WTC11 (cell line): ENCODE measurements at regions not wholly inside any gene's neighbourhood (a gene's known extent, or its start where the extent isn't known, plus 50 kb on each side); places are given as distances from the start of the nearest gene placed in this dataset.

Experiments
- AFF4 ChIP-seq: sonication (generic); formaldehyde crosslinking; IDR thresholded peaks from 2 replicates; pipeline ENCODE4 v1.8.1; 2023; ENCODE audit warnings: mild to moderate bottlenecking, missing genetic modification reagents, borderline replicate concordance
- ATF2 ChIP-seq: sonication (generic); formaldehyde crosslinking; IDR thresholded peaks from 2 replicates; pipeline ENCODE4 v1.8.1; 2022; ENCODE audit warnings: low read depth, missing genetic modification reagents, borderline replicate concordance
- CREB1 ChIP-seq: sonication (generic); formaldehyde crosslinking; IDR thresholded peaks from 2 replicates; pipeline ENCODE4 v1.8.0; 2023; ENCODE audit warnings: mild to moderate bottlenecking, missing genetic modification reagents
- CTCF ChIP-seq: fragments of 200-600 bp; IDR thresholded peaks from 2 replicates; pipeline ENCODE4 v1.8.0; 2022; ENCODE audit warnings: antibody characterized with exemption
- FOXK1 ChIP-seq: sonication (generic); formaldehyde crosslinking; IDR thresholded peaks from 2 replicates; pipeline ENCODE4 v1.8.0; 2022; ENCODE audit warnings: mild to moderate bottlenecking, moderate library complexity, missing genetic modification reagents
- MAX ChIP-seq: sonication (generic); formaldehyde crosslinking; IDR thresholded peaks from 2 replicates; pipeline ENCODE4 v1.8.0; 2022; ENCODE audit warnings: mild to moderate bottlenecking, missing genetic modification reagents
- MXD4 ChIP-seq: fragments of 250-450 bp; sonication (Bioruptor Pico); IDR thresholded peaks from 2 replicates; pipeline ENCODE4 v1.8.0; 2021; ENCODE audit warnings: mild to moderate bottlenecking, moderate library complexity, borderline replicate concordance
- NFYB ChIP-seq: sonication (generic); formaldehyde crosslinking; conservative IDR thresholded peaks from 2 replicates; pipeline ENCODE4 v1.8.0; 2022; ENCODE audit warnings: low read depth, missing genetic modification reagents
- SP1 ChIP-seq: sonication (generic); formaldehyde crosslinking; conservative IDR thresholded peaks from 2 replicates; pipeline ENCODE4 v1.8.1; 2022; ENCODE audit warnings: missing genetic modification reagents
- TEAD4 ChIP-seq: sonication (generic); formaldehyde crosslinking; IDR thresholded peaks from 2 replicates; pipeline ENCODE4 v1.8.0; 2022; ENCODE audit warnings: mild to moderate bottlenecking, missing genetic modification reagents
- ZNF138 ChIP-seq: sonication (generic); formaldehyde crosslinking; conservative IDR thresholded peaks from 2 replicates; pipeline ENCODE4 v1.8.1; 2022; ENCODE audit warnings: mild to moderate bottlenecking, moderate library complexity, missing genetic modification reagents
- ZSCAN18 ChIP-seq: fragments of 250-450 bp; sonication (Bioruptor Pico); IDR thresholded peaks from 2 replicates; pipeline ENCODE4 v2.1.2; 2022; ENCODE audit warnings: mild to moderate bottlenecking, moderate library complexity

- TF ChIP-seq CREB1 (CRISPR knock-in tag) (no peak), ATF2 (no peak), FOXK1 (CRISPR knock-in tag) (no peak), MAX (no peak), CTCF (no peak), MXD4 (CRISPR knock-in tag) (no peak), ZNF138 (CRISPR knock-in tag) (no peak), TEAD4 (CRISPR knock-in tag) (no peak), SP1 (CRISPR knock-in tag) (no peak), ZSCAN18 (CRISPR knock-in tag) (no peak), AFF4 (no peak), NFYB (CRISPR knock-in tag) (no peak)
Measured at GRCh38 chr18:38572554-38573111, 1007.0 kb upstream of the CELF4 start.
